GM10266 (cell line): ENCODE measurements at regions not wholly inside any gene's neighbourhood (a gene's known extent, or its start where the extent isn't known, plus 50 kb on each side); places are given as distances from the start of the nearest gene placed in this dataset.

ENCODE experiments used
- DNase-seq: peaks from one replicate; pipeline ENCODE4 v3.0.0; 2012; ENCODE audit errors: extremely low spot score
- CTCF ChIP-seq: IDR thresholded peaks from 2 replicates; pipeline ENCODE4 v1.5.1; 2012; ENCODE audit warnings: mild to moderate bottlenecking, low read depth; ENCODE audit not compliant: control insufficient read depth, insufficient read depth; ENCODE audit errors: missing control alignments

GRCh38 chr3:153897842-153898241, 223.3 kb upstream of the ARHGEF26 start:
- TF ChIP-seq CTCF: no peak

GRCh38 chr3:153901152-153901551, 220.0 kb upstream of the ARHGEF26 start:
- TF ChIP-seq CTCF: no peak
- no peak for DNase-seq

More at GRCh38 chr3:153897842-153898241, 223.3 kb upstream of the ARHGEF26 start:
- no peak for DNase-seq

- DNase-seq: no peak
- no peak for TF ChIP-seq CTCF
Observed at GRCh38 chr3:153901991-153902390, 219.2 kb upstream of the ARHGEF26 start.

- TF ChIP-seq CTCF: no peak
Observed at GRCh38 chr3:153903430-153903829, 217.8 kb upstream of the ARHGEF26 start.

GRCh38 chr3:153906366-153906765, 214.8 kb upstream of the ARHGEF26 start:
- no peak for TF ChIP-seq CTCF

More at GRCh38 chr3:153903430-153903829, 217.8 kb upstream of the ARHGEF26 start:
- DNase-seq: no peak

GRCh38 chr3:153910387-153910786, 210.8 kb upstream of the ARHGEF26 start:
- DNase-seq: no peak
- TF ChIP-seq CTCF: no peak

More at GRCh38 chr3:153906366-153906765, 214.8 kb upstream of the ARHGEF26 start:
- DNase-seq: no peak

GRCh38 chr3:153911116-153911515, 210.1 kb upstream of the ARHGEF26 start:
- no peak for TF ChIP-seq CTCF
- DNase-seq: no peak

GRCh38 chr3:153919773-153920172, 201.4 kb upstream of the ARHGEF26 start:
- TF ChIP-seq CTCF: no peak
- no peak for DNase-seq
